HG03439 (cell line): ENCODE measurements at regions not wholly inside any gene's neighbourhood (a gene's known extent, or its start where the extent isn't known, plus 50 kb on each side); places are given as distances from the start of the nearest gene placed in this dataset.

Experiments used
- ATAC-seq: cut with Tn5 transposase; IDR thresholded peaks from one replicate; pipeline ENCODE4 v1.9.1; 2021; ENCODE audit warnings: mild to moderate bottlenecking, moderate library complexity; ENCODE audit not compliant: unreplicated experiment

DNA sequence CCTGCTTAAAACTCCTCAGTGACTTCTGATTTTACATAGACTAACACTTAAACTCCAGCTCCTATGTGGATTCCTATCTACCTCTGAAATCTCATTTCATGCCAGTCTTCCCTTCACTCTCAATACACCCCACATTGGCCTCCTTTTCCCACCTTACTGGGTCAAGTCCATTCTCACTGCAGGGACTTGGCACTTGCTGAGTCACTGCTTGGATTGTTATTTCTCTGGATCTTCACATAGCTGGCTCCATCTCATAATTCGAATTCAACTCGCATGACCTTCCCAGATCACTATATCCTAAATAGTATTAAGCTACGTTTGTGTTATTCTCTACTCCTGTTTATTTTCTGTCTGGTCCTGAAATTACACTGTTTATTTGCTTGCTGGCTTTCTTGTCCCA lies 59.6 kb upstream of the FRMD4B start:
- no peak for ATAC-seq

DNA sequence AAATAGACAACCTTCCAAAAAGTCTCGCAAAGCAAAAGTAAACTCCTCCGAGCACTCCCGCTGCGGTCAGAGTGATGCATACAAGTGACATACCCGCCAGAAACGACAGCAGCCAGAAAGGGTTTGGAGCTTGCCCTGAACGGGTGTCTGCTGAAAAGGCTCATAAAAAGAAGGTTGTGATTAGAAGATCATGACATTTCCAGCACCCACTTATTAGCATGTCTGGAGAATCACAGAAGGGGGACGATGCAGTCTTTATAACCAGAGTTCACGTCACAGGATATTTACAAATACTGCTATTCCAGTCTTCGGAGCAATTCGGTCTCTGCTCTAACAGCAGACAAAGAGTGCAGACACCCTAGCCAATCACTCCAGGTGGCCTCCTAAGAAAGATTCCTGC lies 59.1 kb upstream of the FRMD4B start:
- no peak for ATAC-seq

DNA sequence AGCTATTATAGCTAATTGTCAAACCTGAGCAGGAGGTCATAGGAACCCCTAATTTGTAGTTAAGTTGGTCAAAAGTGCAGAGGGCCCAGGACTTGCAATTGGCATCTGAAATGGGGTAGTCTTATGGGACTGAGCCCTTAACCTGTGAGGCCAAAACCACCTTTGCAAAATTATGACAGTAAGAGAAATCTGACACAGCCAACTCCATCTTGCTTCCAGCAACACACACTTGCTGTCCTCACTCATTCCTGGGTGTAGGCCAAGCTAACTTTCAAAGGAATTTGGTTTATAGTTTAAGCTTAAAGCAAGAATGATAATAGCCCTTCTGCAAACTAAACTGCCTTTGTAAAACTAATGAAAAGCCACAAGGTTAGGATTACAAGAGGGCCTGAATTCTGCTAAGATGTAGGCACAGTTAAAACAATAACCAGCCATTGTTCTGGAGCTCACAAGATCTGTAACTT lies 57.6 kb upstream of the FRMD4B start:
- ATAC-seq: no peak

DNA sequence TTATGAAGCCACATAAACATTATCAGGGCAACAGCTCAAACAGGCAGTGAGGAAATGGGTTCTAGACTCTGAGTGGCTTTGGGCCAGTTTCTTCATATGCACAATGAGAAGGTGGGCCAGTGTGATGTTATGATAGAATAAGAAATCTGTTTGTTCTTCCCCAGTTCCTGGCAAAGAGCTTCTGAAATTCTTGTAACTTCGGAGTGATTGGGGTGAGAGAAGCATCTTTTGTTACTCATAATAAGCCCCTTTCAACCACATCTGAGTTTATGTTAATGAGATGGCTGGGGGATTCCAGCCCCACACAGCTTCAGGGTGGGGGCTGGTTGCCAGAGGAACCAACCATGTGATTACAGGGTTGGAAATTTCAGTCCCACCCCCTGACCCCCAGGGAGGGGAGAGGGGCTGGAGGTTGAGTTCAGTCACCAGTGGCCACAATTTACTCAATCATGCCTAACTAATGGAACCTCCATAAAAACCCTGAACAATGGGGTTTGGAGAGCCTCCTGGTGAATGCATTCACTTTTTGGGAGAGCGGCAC lies 57.0 kb upstream of the FRMD4B start:
- no peak for ATAC-seq

DNA sequence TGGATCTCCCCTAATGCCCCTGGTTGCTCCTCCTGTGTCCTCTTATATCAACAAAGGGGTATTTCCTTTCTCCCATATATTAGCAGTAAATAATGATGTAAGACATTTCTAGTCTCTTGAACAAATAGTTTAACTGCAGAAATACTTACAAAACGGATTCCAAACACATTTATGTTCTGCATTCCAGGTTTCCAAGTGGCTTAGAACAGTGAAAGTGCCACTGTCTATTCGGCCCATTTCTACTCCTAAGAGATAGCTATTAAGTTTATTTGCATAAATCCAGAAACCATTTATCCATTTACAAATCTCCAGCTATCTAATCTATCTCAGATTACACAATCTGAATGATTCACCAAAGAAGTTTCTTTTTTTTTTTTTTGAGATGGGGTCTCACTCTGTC lies 55.8 kb upstream of the FRMD4B start:
- ATAC-seq: no peak

DNA sequence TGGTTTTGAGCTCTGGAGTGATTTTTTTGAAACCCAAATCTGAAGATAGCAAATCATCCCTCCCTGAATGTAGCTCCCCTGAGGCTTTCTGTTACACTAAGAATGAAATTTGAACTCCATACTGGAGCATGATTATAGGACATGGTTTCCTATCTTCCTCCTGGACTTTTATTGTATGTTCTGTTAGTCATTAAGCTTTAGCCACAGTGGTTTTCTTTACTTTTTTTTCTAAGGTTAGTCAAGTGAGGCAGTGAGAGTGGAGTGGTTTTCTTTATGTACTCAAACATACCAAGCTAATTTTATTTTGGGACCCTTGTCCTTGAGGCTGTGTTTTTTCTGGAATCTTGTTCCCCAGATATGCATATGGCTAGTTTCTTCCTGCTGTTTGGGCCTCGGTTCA lies 55.2 kb upstream of the FRMD4B start:
- no peak for ATAC-seq

DNA sequence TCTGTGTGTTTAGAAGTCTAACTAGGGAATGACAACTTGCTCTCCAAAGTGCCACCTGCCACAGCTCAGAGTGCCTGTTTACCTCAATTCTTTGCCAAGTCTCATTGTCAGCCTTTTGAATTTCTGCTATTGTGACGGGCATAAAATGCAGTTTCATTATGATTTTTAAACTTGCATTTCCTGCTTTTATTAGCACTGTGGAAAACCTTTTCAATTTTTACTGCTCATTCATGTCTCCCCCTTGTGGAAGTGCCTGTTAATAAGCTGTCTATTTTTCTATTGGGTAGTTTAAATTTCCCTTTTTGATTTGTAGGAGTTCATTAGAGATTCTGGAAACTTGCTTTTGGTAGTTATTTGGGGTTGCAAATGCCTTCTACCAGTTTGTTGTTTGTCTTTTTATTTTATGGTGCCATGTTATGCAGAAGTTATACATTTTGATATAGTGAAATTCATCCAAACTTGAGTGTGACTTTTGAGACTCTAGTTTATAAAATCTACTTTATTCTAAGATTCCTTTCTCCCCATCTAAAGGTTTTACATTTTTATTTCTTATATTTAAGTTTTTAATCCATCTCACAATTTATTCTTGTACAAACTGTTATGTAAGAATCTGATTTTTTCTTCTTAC lies 53.9 kb upstream of the FRMD4B start:
- ATAC-seq: no peak

DNA sequence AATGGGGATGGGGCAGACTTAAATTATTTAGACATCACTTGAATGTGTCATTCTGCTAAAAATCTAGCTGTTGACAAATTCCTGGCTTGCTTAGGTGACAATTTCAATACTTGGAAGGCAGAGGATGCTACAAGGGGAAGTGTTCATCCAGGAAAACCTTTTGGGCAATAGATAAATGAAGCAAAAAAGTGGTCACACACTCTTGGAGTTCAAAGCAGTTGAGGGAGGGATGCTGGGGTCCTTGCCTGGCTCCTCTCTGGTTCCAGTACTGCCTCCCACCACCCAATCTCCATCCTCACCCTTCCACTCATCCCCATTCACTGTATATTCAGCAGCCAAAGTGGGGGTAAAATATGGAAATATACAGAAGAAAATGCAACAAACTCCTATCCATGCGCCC lies 52.6 kb upstream of the FRMD4B start:
- no peak for ATAC-seq

DNA sequence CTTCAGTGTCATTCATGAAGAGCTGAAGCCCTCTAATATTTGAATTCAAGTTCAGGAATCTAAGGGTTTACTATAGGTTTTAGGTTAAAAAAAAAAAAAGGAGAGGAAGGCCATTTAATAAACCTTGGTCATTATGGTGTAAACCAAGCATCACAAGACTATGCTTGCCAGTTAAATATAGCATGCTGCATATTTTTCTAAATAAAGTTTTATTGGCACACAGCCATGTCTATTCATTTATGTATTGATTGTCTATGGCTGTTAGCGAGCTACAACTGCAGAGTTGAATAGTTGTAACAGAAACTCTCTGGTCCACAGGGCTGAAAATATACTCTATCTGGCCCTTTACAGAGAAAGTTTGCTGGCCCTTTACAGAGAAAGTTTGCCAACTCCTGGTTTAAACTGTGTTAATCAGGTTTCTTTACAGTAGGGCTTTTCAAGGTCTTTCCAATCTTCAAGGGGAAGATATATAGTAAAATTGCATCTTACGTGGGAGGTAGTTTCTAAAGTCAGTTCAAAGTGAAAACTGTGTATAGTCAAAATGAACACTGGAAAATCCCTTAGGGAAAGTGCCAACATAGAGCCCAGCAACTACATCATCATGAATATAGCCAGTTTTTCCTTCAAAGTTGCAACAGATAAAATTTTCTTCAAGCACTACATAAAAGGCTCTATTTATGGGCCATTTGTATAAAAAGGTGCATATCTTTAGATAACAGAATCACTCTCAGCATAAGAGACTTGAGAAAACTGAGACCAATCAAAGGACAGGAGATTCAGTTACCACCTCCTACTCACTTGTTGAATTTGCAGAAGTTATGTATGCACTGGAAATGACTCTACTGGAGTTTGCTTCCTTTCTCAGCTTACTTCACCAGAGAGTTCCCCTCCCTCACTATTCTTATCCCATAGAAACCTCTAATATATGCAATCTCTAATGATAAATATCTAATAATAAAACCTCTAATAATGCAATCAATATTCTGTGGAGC lies 49.7 kb upstream of the FRMD4B start:
- ATAC-seq: peak; percentile 58
